ENCODE measurements at regions not wholly inside any gene's neighbourhood (a gene's known extent, or its start where the extent isn't known, plus 50 kb on each side); places are given as distances from the start of the nearest gene placed in this dataset.
"Not testable (repeated sequence)": the region's sequence is repeated elsewhere in the genome, so short reads cannot be mapped to it uniquely, and the experiment has no call there.

- DNase-seq (ENCODE audit: extremely low read depth in 1 of 11, low read depth in 9 of 11, low spot score in 4 of 11), result no peak
These were observed 212.5 kb upstream of the DDHD1 start for GRCh38 chr14:53365486-53366130.

GRCh38 chr14:53362916-53363315 lies 209.8 kb upstream of the DDHD1 start:
- DNase-seq (ENCODE audit: extremely low read depth in 1 of 11, low read depth in 9 of 11, low spot score in 4 of 11), result not testable (repeated sequence)

- DNase-seq (ENCODE audit: extremely low read depth in 1 of 11, low read depth in 9 of 11, low spot score in 4 of 11), result no peak
These were observed 207.7 kb upstream of the DDHD1 start for GRCh38 chr14:53360829-53361228.

GRCh38 chr14:53358166-53358565 lies 205.0 kb upstream of the DDHD1 start:
- no peak for DNase-seq (ENCODE audit: extremely low read depth in 1 of 11, low read depth in 9 of 11, low spot score in 4 of 11)

- no peak for DNase-seq (ENCODE audit: extremely low read depth in 1 of 11, low read depth in 9 of 11, low spot score in 4 of 11)
These were observed 203.4 kb upstream of the DDHD1 start for GRCh38 chr14:53356361-53357150.

- DNase-seq (ENCODE audit: extremely low read depth in 1 of 11, low read depth in 9 of 11, low spot score in 4 of 11), result no peak
These were observed 202.5 kb upstream of the DDHD1 start for GRCh38 chr14:53355581-53356112.

- no peak for DNase-seq (ENCODE audit: extremely low read depth in 1 of 11, low read depth in 9 of 11, low spot score in 4 of 11)
These were observed 201.2 kb upstream of the DDHD1 start for GRCh38 chr14:53354336-53354735.

- DNase-seq (ENCODE audit: extremely low read depth in 1 of 11, low read depth in 9 of 11, low spot score in 4 of 11), result no peak
These were observed 197.7 kb upstream of the DDHD1 start for GRCh38 chr14:53350866-53351265.

- no peak for DNase-seq (ENCODE audit: extremely low read depth in 1 of 11, low read depth in 9 of 11, low spot score in 4 of 11)
These were observed 197.3 kb upstream of the DDHD1 start for GRCh38 chr14:53350429-53350828.

- no peak for DNase-seq (ENCODE audit: extremely low read depth in 1 of 11, low read depth in 9 of 11, low spot score in 4 of 11)
These were observed 193.9 kb upstream of the DDHD1 start for GRCh38 chr14:53346988-53347387.

GRCh38 chr14:53341324-53341723 lies 188.2 kb upstream of the DDHD1 start:
- DNase-seq (ENCODE audit: extremely low read depth in 1 of 11, low read depth in 9 of 11, low spot score in 4 of 11), result no peak

- no peak for DNase-seq (ENCODE audit: extremely low read depth in 1 of 11, low read depth in 9 of 11, low spot score in 4 of 11)
These were observed 185.1 kb upstream of the DDHD1 start for GRCh38 chr14:53338192-53338591.

GRCh38 chr14:53336729-53337128 lies 183.6 kb upstream of the DDHD1 start:
- no peak for DNase-seq (ENCODE audit: extremely low read depth in 1 of 11, low read depth in 9 of 11, low spot score in 4 of 11)

GRCh38 chr14:53333809-53334208 lies 180.7 kb upstream of the DDHD1 start:
- DNase-seq (ENCODE audit: extremely low read depth in 1 of 11, low read depth in 9 of 11, low spot score in 4 of 11), result no peak

- no peak for DNase-seq (ENCODE audit: extremely low read depth in 1 of 11, low read depth in 9 of 11, low spot score in 4 of 11)
These were observed 178.8 kb upstream of the DDHD1 start for GRCh38 chr14:53331921-53332320.

- no peak for DNase-seq (ENCODE audit: extremely low read depth in 1 of 11, low read depth in 9 of 11, low spot score in 4 of 11)
These were observed 178.1 kb upstream of the DDHD1 start for GRCh38 chr14:53331247-53331646.

- DNase-seq (ENCODE audit: extremely low read depth in 1 of 11, low read depth in 9 of 11, low spot score in 4 of 11), result no peak
These were observed 177.3 kb upstream of the DDHD1 start for GRCh38 chr14:53330441-53330840.

- DNase-seq (ENCODE audit: extremely low read depth in 1 of 11, low read depth in 9 of 11, low spot score in 4 of 11), result no peak
These were observed 175.7 kb upstream of the DDHD1 start for GRCh38 chr14:53328841-53329240.

GRCh38 chr14:53327716-53328115 lies 174.6 kb upstream of the DDHD1 start:
- DNase-seq (ENCODE audit: extremely low read depth in 1 of 11, low read depth in 9 of 11, low spot score in 4 of 11), result no peak

- DNase-seq (ENCODE audit: extremely low read depth in 1 of 11, low read depth in 9 of 11, low spot score in 4 of 11), result peak in 2 of 11 donors; percentile 13 to 19
These were observed 172.2 kb upstream of the DDHD1 start for GRCh38 chr14:53325176-53325806.
